Tibial nerve (tissue), 3 donors: ENCODE measurements at regions not wholly inside any gene's neighbourhood (a gene's known extent, or its start where the extent isn't known, plus 50 kb on each side); places are given as distances from the start of the nearest gene placed in this dataset.

Source experiments
- CTCF ChIP-seq, 5 experiments: fragments of 200-600 bp in 3 of 5; fragments of 450-650 bp in 2 of 5; sonication (generic) in 3 of 5; IDR thresholded peaks; one replicate each; pipeline ENCODE4 v1.5.1; 2016 to 2019; ENCODE audit warnings: antibody characterized with exemption in 5 of 5, mild to moderate bottlenecking in 3 of 5, moderate library complexity in 2 of 5
- POLR2A ChIP-seq, 2 donors: fragments of 450-650 bp; IDR thresholded peaks; one replicate each; pipeline ENCODE4 v1.6.1; 2017; ENCODE audit warnings: antibody characterized with exemption in 2 of 2, mild to moderate bottlenecking in 2 of 2, moderate library complexity in 2 of 2

DNA sequence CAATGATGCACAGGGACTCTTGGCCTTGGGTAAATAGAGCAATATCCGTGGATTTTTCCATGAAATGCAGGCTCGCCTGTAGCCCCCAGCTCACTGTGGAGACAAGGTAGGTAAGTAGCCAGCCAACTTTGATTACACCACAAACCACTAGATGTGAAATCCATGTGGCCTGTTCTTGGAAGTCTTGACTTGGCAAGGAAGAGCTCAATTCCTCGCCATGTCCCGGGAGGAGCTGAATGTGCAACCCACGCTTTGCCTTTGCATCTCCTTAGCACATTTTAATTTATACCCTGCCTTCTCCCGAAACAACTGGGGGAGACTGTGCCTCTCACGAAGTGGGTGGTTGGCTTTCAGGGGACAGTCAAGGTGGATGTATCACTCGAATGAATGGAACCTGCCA lies 347.7 kb upstream of the MKI67 start:
- TF ChIP-seq POLR2A (IDR thresholded peaks at IDR 0.05) = no peak
- TF ChIP-seq CTCF (IDR thresholded peaks at IDR 0.05) = no peak
